DMS 273 (cell line): ENCODE measurements at regions not wholly inside any gene's neighbourhood (a gene's known extent, or its start where the extent isn't known, plus 50 kb on each side); places are given as distances from the start of the nearest gene placed in this dataset.
"Not testable (repeated sequence)": the region's sequence is repeated elsewhere in the genome, so short reads cannot be mapped to it uniquely, and the experiment has no call there.

Experiments
- DNase-seq: peaks from one replicate; lab custom pipeline; 2025; ENCODE audit not compliant: unreplicated experiment; lab: John Stamatoyannopoulos, UW

DNA sequence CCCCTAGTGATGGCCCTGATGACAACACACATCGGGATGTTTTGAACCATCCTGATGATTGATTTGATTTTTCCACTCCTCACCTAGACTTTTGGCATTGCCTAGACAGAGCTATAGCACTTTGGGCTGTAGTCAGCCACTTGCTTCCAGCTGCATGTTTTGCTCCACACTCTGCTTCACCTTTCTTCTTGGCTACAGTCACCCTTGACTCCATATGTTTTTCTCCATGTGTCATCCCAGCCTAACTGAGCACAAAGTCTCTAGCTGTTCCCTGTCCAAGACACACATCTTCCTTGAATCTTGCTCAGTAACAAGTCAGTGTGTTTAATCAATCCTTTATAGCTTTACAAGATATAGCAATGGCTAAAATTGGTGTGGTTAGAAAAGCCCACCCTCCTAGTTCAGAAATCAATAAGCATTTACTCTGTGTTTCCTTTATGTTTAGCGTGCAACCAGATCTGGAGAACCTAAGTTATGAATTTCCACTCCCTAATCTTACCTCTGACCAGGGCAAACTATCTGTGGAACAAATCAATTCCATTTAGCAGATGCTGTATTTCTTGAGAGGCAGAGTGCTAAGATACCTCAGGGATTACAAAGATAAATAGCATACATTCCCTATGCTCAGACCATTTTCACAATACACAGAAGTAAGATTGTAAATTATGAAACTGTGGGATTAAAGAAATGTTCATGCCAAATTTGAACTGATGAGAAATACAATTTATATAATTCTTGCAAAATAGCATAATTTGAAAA lies 98.4 kb upstream of the LYPLAL1 start:
- DNase-seq = peak; percentile 20

DNA sequence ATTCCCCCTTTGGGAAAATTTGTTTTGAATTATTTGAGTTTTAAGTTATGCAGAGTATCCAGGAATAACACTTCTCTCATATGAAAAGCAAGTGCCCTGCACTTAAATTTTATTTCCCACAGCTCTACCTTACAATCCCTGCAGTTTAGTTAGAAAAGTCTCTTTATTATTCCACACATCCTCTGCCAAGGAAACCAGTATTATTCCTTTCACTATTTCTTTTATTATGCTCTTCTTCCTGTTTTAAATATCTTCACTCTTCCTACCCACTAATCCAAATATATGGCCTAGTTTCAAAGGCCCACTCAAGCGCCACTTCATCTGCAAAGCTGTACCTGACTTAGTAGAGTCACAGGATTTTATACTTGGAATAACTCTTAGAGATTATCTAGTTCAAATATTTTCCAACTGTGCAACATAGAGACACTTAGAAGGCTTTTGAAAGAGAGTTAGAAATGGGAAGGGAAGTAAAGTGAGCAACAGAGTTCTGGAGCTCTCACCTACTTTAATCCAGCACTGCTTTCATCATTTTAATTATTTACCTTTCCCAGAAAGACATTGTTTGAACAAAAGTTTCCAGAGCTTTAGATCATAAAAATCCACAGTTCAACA lies 97.2 kb upstream of the LYPLAL1 start:
- no peak for DNase-seq

DNA sequence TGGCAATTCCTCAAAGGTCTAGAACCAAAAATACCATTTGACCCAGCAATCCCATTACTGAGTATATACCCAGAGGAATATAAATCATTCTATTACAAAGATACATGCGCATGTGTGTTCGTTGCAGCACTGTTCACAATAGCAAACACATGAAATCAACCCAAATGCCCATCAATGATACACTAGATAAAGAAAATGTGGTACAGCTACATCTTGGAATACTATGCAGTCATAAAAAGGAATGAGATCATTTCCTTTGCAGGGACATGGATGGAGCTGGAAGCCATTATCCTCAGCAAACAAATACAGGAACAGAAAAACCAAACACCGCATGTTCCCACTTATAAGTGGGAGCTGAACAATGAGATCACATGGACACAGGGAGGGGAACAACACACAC lies 95.9 kb upstream of the LYPLAL1 start:
- not testable (repeated sequence) for DNase-seq

DNA sequence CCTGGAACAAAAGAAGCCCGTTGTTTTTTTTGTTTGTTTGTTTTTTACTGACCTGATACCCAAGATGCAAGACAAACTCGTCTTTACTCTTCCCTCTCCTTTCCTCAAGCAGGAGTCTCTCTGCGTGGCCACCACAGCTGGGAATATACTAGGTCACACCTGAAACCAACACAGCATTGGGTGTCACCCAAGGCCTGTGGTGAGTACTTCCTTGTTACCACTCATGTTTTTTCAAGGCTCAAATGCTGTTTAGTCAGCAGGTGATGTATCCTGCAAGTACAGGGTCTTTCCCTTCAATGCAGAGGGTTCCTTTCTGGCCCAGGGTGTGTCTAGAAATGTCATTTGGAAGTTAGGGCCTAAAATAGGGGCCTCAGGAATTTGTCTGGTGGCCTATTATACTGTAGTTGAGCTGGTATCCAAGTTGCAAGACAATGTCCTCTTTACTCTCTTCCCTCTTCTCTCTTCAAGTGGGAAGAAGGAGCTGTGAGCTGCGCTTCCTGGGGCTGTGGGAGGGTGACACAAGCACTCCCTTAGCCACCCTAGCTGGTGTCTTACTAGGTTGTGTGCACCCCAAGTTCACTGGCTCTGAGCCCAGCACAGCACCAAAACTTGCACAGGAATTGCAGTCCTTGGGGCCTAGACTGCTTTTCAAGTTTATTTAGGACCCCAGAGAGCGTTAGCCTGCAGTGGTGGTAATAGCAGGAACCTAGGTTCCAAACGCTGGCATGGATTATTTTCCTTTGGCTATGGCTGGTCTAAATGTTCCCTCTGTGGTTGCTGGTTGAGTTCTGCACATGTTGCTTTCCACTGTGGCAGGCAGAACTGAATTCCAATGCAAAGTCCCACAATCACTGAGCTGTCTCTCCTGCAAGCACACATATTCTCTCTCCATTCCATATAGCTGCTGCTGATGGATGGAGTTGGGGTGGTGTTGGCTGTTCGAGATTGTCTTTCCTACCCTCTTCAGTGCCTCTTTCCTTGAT lies 91.4 kb upstream of the LYPLAL1 start:
- DNase-seq = no peak

- DNase-seq = no peak
These were observed 90.0 kb upstream of the LYPLAL1 start for GRCh38 chr1:219083631-219084030.

GRCh38 chr1:219085082-219085481 lies 88.6 kb upstream of the LYPLAL1 start:
- DNase-seq = no peak

DNA sequence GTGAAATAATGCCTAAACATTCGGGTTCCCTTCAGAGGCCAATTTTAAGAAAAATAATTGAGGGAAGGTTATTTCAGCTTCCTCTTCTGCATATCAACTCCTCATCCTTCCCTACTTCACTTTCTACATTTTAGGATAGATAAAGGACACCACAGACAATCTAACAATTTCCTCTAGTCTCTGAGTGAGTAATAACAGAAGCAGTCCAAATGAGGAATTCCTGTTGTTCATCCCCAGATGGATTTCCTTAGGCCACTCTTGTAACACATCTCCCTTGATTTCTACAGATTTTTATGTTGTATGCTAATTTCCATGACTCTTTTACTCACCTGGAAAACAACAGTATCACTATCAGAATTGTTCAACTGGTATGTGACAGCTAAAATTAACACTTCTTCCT lies 87.7 kb upstream of the LYPLAL1 start:
- DNase-seq = no peak

DNA sequence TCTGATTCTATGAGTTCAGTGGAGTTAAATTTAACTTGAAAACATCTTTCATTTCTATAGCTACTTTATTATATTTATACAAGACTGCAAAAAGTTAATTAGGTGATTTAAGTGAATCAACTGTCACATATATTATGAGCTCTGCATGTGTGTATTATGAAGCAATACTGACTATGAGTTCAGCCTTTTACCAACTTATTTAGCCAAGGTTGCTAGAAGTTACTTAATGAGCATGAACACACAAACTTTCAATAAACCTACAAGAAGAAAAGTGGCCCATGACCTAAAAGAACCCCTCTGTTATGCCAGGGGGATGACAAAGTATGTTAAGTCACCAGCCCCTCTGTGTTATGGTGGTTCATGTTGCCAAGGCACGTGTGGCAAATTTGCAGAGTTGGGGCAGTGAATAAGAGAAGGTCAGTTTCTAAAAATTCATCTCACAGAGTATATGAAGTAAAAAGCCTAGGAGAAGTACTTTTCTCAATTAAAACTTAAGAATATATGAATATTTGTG lies 86.7 kb upstream of the LYPLAL1 start:
- no peak for DNase-seq

- DNase-seq = no peak
These were observed 84.7 kb upstream of the LYPLAL1 start for GRCh38 chr1:219088778-219089557.

DNA sequence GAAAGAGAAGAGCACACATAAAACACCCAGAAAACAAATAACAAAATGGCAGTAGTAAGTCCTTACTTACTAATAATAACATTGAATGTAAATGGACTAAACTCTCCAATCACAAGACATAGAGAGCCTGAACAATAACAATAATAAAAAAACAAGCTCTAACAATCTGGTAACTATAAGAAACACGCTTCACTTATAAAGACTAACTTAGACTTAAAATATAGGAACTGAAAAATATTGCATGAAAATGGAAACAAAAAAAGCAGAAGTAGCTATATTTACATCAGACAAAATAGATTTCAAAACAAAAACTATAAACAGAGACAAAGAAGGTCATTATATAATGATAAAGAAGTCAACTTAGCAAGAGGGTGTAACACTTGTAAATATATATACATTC lies 83.1 kb upstream of the LYPLAL1 start:
- DNase-seq = no peak

GRCh38 chr1:219092206-219092605 lies 81.5 kb upstream of the LYPLAL1 start:
- DNase-seq = no peak

DNA sequence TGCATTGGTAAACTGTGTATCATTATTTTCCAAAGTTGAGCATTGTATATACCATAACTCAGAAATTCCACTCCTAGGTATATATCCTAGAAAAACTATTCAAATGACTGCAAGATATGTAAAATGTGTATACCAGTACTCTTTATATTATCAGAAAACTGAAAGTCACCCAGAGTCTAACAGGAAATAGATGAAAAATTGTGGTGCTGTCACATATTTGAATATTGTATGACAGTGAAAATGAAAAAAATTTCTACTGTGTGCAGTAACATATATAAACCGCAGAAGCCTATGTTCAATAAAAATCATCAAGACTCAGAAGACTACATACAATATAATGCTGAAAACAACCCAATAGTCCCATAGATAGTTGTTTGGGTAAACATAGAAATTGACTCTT lies 74.4 kb upstream of the LYPLAL1 start:
- DNase-seq = no peak

GRCh38 chr1:219100059-219100458 lies 73.6 kb upstream of the LYPLAL1 start:
- no peak for DNase-seq

DNA sequence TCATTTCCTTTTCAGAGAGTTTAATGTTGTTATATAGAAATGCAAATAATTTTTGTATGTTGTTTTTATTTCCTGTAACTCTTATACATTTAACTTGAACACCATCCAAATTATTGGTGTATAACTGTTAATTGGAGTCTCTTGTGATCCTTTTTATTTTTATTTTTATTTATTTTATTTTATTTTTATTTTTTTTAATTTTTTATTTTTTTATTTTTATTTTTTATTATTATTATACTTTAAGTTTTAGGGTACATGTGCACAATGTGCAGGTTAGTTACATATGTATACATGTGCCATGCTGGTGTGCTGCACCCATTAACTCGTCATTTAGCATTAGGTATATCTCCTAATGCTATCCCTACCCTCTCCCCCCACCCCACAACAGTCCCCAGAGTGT lies 71.2 kb upstream of the LYPLAL1 start:
- not testable (repeated sequence) for DNase-seq

DNA sequence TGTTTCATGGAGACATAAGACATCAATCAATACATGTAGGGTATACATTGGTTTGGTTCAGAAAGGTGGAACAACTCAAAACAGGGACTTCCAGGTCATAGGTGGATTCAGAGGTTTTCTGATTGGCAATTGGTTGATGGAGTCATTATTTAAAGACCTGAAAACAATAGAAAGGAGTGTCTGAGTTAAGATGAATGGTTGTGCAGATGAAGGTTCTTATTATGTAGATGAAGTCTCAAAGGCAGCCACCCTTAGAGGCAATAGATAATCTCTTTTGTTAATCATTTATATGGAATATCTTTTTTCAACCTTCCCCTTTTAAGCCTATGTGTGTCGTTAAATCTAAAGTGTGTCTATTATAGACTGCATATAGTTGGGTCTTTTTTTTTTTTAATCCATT lies 67.8 kb upstream of the LYPLAL1 start:
- DNase-seq = no peak

GRCh38 chr1:219109424-219110018 lies 64.2 kb upstream of the LYPLAL1 start:
- no peak for DNase-seq

DNA sequence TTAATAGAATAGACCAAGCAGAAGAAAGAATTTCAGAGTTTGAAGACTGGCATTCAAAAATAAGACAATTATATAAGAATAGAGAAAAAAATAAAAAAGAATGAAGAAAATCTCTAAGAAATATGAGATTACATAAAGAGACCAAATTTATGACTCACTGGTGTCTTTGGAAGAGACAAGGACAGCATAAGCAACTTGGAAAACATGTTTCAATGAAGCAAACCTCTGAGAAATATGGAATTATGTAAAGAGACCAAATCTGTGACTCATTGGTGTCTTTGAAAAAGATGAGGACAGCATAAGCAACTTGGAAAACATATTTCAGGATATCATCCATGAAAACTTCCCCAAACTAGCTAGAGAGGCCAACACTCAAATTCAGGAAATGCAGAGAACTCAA lies 60.4 kb upstream of the LYPLAL1 start:
- no peak for DNase-seq

DNA sequence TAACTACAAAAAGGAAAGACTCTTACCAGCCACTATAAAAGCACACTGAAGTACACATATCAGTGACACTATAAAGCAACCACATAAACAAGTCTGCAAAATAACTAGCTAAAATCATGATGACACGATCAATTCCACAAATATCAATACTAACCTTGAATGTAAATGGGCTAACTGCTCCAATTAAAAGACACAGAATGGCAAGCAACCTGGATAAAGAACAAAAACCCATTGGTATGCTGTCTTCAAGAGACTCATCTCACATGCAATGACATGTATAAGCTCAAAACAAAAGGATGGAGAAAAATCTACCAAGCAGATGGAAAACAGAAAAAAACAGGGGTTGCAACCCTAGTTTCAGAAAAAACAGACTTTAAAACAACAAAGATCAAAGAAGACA lies 59.7 kb upstream of the LYPLAL1 start:
- DNase-seq = no peak

DNA sequence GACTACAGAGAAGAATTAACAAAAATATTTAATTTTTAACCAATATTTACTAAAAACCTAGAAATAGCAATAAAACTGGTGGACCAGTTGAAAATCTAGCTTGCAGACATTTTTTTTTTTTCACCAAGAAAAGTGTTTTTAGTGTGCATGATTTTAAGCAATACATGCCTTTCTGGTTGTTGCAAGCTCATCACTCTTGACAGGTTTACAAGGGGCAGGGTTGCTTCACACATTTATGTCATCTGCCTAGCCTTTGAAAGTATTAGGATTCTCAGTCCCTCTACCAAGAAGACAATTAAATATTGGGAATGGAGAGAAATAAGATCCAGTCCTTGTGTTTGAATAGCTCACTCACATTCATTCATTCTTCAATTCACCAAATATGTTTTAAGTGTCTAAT lies 53.8 kb upstream of the LYPLAL1 start:
- peak; percentile 34 for DNase-seq
